ENCODE measurements at regions not wholly inside any gene's neighbourhood (a gene's known extent, or its start where the extent isn't known, plus 50 kb on each side); places are given as distances from the start of the nearest gene placed in this dataset.
"Not testable (repeated sequence)": the region's sequence is repeated elsewhere in the genome, so short reads cannot be mapped to it uniquely, and the experiment has no call there.

DNA sequence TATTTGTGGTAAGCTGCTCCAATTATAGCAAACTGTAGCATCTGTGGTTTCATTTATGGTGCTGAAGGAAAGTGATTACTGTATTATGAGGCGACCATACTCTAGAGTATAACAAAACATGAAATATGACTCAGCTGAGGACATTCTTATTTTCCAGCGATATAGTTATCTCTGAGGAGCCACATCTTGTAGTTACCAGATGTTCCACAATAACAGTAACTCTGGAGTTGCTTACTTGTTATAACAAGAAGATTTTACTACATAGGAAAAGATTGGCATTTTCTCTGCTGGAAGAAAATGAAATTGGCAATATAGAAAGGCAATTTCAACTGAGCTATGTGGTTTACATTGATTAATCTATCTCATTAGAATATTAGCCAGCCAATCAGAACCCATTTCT is 1634.2 kb downstream of the PCDH9 start:
- TF ChIP-seq, protein P1, sequence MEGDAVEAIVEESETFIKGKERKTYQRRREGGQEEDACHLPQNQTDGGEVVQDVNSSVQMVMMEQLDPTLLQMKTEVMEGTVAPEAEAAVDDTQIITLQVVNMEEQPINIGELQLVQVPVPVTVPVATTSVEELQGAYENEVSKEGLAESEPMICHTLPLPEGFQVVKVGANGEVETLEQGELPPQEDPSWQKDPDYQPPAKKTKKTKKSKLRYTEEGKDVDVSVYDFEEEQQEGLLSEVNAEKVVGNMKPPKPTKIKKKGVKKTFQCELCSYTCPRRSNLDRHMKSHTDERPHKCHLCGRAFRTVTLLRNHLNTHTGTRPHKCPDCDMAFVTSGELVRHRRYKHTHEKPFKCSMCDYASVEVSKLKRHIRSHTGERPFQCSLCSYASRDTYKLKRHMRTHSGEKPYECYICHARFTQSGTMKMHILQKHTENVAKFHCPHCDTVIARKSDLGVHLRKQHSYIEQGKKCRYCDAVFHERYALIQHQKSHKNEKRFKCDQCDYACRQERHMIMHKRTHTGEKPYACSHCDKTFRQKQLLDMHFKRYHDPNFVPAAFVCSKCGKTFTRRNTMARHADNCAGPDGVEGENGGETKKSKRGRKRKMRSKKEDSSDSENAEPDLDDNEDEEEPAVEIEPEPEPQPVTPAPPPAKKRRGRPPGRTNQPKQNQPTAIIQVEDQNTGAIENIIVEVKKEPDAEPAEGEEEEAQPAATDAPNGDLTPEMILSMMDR (IDR thresholded peaks at IDR 0.05; ENCODE audit: borderline replicate concordance, insufficient read depth, low read depth, low read length) = no peak
- no peak overlapping the region for H3K4me3 ChIP-seq (ENCODE audit: low read depth, low read length)

DNA sequence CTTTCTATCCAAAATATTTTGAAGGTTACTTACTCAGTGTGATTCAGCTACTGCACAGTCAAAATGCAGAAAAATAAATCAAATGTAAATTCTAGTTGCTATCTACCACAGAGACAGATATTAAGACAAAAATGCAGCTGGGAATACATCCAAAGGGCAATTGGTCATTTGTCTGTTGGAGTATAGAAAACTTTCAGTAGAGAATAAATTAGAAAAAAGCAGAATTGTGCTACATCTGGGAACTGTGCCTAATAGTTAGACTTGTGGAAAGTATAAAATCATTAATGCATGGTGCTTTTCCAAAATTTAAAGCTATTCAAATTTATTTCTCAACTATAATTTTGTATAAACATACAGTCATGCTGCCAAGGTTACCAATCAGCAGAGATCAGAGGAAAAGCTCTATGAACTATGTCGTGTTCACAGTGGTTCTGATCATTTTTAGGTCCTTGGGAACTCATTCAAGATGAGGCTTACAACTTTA is 1635.8 kb downstream of the PCDH9 start:
- TF ChIP-seq, protein P1 (IDR thresholded peaks at IDR 0.05; ENCODE audit: borderline replicate concordance, insufficient read depth, low read depth, low read length) = no peak
- H3K4me3 ChIP-seq (ENCODE audit: low read depth, low read length) = no peak overlapping the region

DNA sequence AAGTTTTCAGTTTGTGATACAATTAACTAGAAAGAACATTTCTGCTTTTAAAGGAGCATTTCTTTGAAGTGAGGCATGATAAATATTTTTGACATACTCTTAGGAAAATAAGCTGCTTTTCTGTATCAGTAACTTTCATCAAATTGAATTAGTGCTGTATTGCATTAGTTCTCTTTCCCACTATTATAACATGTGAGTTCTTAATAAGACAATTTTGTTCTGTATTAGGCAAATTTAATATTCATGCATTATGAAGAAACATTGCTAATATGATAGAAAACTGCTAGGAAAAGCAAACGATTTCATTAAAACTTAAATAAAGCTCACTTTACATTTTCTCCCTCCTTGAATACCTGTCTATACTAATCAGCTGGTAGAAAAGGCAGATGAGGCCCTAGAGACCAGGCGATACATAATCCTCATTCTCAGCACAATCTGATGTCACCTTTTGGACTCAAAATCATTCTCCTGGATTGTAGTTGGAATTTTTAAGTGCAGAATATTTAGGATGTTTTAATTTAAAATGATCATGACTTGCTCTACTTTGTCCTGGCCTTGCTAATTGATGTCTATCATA is 1636.8 kb downstream of the PCDH9 start:
- TF ChIP-seq, protein P1 (IDR thresholded peaks at IDR 0.05; ENCODE audit: borderline replicate concordance, insufficient read depth, low read depth, low read length) = no peak
- no peak overlapping the region for H3K4me3 ChIP-seq (ENCODE audit: low read depth, low read length)

DNA sequence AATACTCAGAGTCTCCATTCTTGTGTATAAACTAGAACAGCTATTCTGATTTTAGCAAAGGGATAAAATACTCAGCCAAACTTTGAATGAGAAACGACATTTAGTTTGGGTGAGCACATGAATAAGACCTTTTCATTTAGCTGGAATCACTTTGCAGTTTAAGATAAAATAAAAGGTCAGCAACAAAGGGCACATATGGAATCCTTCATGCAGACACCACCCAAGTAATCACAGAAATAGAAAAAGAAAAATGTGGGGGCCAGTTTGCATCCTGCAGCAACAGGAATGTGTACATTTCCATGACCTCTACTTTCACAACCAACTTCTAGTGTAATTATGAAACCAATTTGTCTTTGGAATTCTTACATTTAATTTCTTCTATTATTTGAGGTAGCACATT is 1637.4 kb downstream of the PCDH9 start:
- TF ChIP-seq, protein P1 (IDR thresholded peaks at IDR 0.05; ENCODE audit: borderline replicate concordance, insufficient read depth, low read depth, low read length) = no peak
- H3K4me3 ChIP-seq (ENCODE audit: low read depth, low read length) = no peak overlapping the region

DNA sequence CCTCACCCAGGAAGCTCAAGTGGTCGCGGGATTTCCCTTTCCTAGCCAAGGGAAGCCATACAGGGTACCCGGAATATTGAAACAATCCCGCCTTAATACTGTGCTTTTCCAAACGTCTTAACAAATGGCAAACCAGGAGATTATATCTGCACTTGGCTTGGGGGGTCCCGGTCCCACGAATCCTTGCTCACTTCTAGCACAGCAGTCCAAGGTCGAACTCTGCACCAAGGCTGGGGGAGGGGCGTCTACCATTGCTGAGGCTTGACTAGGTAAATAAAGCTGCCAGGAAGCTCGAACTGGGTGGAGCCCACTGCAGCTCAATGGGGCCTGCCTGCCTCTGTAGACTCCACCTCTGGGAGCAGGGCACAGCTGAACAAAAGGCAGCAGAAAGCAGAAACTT is 1644.8 kb downstream of the PCDH9 start:
- H3K4me3 ChIP-seq (ENCODE audit: low read depth, low read length) = no peak overlapping the region
- TF ChIP-seq, protein P1 (IDR thresholded peaks at IDR 0.05; ENCODE audit: borderline replicate concordance, insufficient read depth, low read depth, low read length) = no peak

DNA sequence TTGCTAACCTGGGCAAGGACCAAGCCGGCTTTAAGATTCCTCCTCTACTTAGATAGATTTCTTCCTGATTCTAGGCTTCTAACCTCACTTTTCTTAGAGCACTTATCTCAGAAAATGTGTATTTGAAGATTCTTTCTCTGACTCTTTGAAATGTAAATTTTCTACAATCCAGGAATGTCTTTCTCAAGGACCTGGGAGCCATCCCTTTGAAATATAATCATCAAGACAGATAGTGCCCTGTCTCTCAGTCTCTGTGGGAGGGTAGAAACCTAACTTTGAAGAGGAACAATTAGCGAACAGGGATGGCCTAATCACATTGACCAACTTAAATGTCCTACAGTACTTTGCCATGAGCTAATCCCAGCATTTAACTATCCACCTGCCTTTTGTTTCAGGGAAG is 1646.0 kb downstream of the PCDH9 start:
- TF ChIP-seq, protein P1 (IDR thresholded peaks at IDR 0.05; ENCODE audit: borderline replicate concordance, insufficient read depth, low read depth, low read length) = no peak
- no peak overlapping the region for H3K4me3 ChIP-seq (ENCODE audit: low read depth, low read length)

DNA sequence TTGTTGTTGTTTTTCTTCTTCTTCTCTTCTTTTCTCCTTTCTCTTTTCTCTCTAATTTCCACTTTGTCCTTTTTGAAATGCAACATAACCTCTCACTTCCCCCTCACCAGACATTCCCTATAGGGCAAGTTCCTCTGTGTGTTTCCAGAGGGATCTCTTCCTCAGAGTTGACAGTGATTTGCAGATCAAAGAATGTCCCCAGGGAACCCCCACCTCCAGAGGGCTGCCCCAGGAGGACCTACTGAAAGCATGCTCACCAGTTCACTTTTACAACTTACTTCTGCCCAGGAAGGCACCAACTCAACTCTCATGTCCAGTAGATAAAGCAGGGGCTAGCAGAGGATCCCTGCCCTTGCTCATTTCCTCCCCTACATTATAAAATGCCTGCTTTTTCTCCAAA is 1648.0 kb downstream of the PCDH9 start:
- no peak overlapping the region for H3K4me3 ChIP-seq (ENCODE audit: low read depth, low read length)
- TF ChIP-seq, protein P1 (IDR thresholded peaks at IDR 0.05; ENCODE audit: borderline replicate concordance, insufficient read depth, low read depth, low read length) = no peak

DNA sequence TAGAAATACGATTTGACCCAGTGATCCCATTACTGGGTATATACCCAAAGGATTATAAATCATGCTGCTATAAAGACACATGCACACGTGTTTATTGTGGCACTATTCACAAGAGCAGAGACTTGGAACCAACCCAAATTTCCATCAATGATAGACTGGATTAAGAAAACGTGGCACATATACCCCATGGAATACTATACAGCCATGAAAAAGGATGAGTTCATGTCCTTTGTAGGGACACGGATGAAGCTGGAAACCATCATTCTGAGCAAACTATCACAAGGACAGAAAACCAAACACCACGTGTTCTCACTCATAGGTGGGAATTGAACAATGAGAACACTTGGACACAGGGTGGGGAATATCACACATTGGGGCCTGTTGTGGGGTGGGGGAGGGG is 1665.6 kb downstream of the PCDH9 start:
- not testable (repeated sequence) for H3K4me3 ChIP-seq (ENCODE audit: low read depth, low read length)
